ENCODE measurements at regions not wholly inside any gene's neighbourhood (a gene's known extent, or its start where the extent isn't known, plus 50 kb on each side); places are given as distances from the start of the nearest gene placed in this dataset.
"Not testable (repeated sequence)": the region's sequence is repeated elsewhere in the genome, so short reads cannot be mapped to it uniquely, and the experiment has no call there.

- Histone ChIP-seq H3K27me3 (ENCODE audit: control insufficient read depth in 1 of 2, insufficient read depth in 2 of 2, low read length in 2 of 2) (no peaks in the 10 kb centered on the region), H3K36me3 (ENCODE audit: control insufficient read depth in 2 of 2, insufficient read depth in 2 of 2, low read length in 1 of 2) (no peaks in the 10 kb centered on the region), H3K4me1 (ENCODE audit: control insufficient read depth in 2 of 2, insufficient read depth in 2 of 2, low read length in 1 of 2) (no peaks in the 10 kb centered on the region), H3K9me3 (ENCODE audit: control insufficient read depth in 2 of 2, insufficient read depth in 1 of 2, low read depth in 1 of 2, low read length in 1 of 2) (no peaks in the 10 kb centered on the region), H3K27ac (ENCODE audit: low read depth in 2 of 2, low read length in 1 of 2) (no peak overlapping the region), H3K4me3 (ENCODE audit: low read depth in 1 of 2, low read length in 2 of 2) (no peak overlapping the region)
- WGBS, 2 donors: 63 to 70% methylated on average over 2 of the region's 2 CpGs
These were observed 476.9 kb downstream of the SLC6A15 start for GRCh38 chr12:84435682-84436081.

- 80 to 89% methylated on average over 2 of the region's 2 CpGs for WGBS, 2 donors
- H3K9me3 ChIP-seq (ENCODE audit: control insufficient read depth in 2 of 2, insufficient read depth in 1 of 2, low read depth in 1 of 2, low read length in 1 of 2): no peaks in the 10 kb centered on the region
- no peaks in the 10 kb centered on the region for H3K36me3 ChIP-seq (ENCODE audit: control insufficient read depth in 2 of 2, insufficient read depth in 2 of 2, low read length in 1 of 2)
- no peak overlapping the region for H3K27ac ChIP-seq (ENCODE audit: low read depth in 2 of 2, low read length in 1 of 2)
- H3K4me1 ChIP-seq (ENCODE audit: control insufficient read depth in 2 of 2, insufficient read depth in 2 of 2, low read length in 1 of 2): no peaks in the 10 kb centered on the region
- H3K4me3 ChIP-seq (ENCODE audit: low read depth in 1 of 2, low read length in 2 of 2): no peak overlapping the region
- no peaks in the 10 kb centered on the region for H3K27me3 ChIP-seq (ENCODE audit: control insufficient read depth in 1 of 2, insufficient read depth in 2 of 2, low read length in 2 of 2)
These were observed 490.3 kb downstream of the SLC6A15 start for GRCh38 chr12:84422340-84422739.

GRCh38 chr12:84421103-84421502 lies 491.5 kb downstream of the SLC6A15 start:
- no peaks in the 10 kb centered on the region for H3K36me3 ChIP-seq (ENCODE audit: control insufficient read depth in 2 of 2, insufficient read depth in 2 of 2, low read length in 1 of 2)
- H3K9me3 ChIP-seq (ENCODE audit: control insufficient read depth in 2 of 2, insufficient read depth in 1 of 2, low read depth in 1 of 2, low read length in 1 of 2): no peaks in the 10 kb centered on the region
- no peak overlapping the region for H3K4me3 ChIP-seq (ENCODE audit: low read depth in 1 of 2, low read length in 2 of 2)
- no peaks in the 10 kb centered on the region for H3K27me3 ChIP-seq (ENCODE audit: control insufficient read depth in 1 of 2, insufficient read depth in 2 of 2, low read length in 2 of 2)
- no peak overlapping the region for H3K27ac ChIP-seq (ENCODE audit: low read depth in 2 of 2, low read length in 1 of 2)
- no peaks in the 10 kb centered on the region for H3K4me1 ChIP-seq (ENCODE audit: control insufficient read depth in 2 of 2, insufficient read depth in 2 of 2, low read length in 1 of 2)

GRCh38 chr12:84416626-84417025 lies 496.0 kb downstream of the SLC6A15 start:
- H3K27me3 ChIP-seq (ENCODE audit: control insufficient read depth in 1 of 2, insufficient read depth in 2 of 2, low read length in 2 of 2): no peaks in the 10 kb centered on the region
- no peaks in the 10 kb centered on the region for H3K36me3 ChIP-seq (ENCODE audit: control insufficient read depth in 2 of 2, insufficient read depth in 2 of 2, low read length in 1 of 2)
- no peak overlapping the region for H3K4me3 ChIP-seq (ENCODE audit: low read depth in 1 of 2, low read length in 2 of 2)
- no peaks in the 10 kb centered on the region for H3K4me1 ChIP-seq (ENCODE audit: control insufficient read depth in 2 of 2, insufficient read depth in 2 of 2, low read length in 1 of 2)
- 21 to 34% methylated on average over 1 of the region's 1 CpG for WGBS, 2 donors
- H3K9me3 ChIP-seq (ENCODE audit: control insufficient read depth in 2 of 2, insufficient read depth in 1 of 2, low read depth in 1 of 2, low read length in 1 of 2): no peaks in the 10 kb centered on the region
- no peak overlapping the region for H3K27ac ChIP-seq (ENCODE audit: low read depth in 2 of 2, low read length in 1 of 2)

- Histone ChIP-seq H3K4me3 (ENCODE audit: low read depth in 1 of 2, low read length in 2 of 2) (no peak overlapping the region), H3K4me1 (ENCODE audit: control insufficient read depth in 2 of 2, insufficient read depth in 2 of 2, low read length in 1 of 2) (no peaks in the 10 kb centered on the region), H3K27me3 (ENCODE audit: control insufficient read depth in 1 of 2, insufficient read depth in 2 of 2, low read length in 2 of 2) (no peaks in the 10 kb centered on the region), H3K36me3 (ENCODE audit: control insufficient read depth in 2 of 2, insufficient read depth in 2 of 2, low read length in 1 of 2) (no peaks in the 10 kb centered on the region), H3K9me3 (ENCODE audit: control insufficient read depth in 2 of 2, insufficient read depth in 1 of 2, low read depth in 1 of 2, low read length in 1 of 2) (no peaks in the 10 kb centered on the region), H3K27ac (ENCODE audit: low read depth in 2 of 2, low read length in 1 of 2) (no peak overlapping the region)
- WGBS, 2 donors: 76 to 84% methylated on average over 2 of the region's 2 CpGs
These were observed 496.7 kb downstream of the SLC6A15 start for GRCh38 chr12:84415946-84416345.

- Histone ChIP-seq H3K4me3 (ENCODE audit: low read depth in 1 of 2, low read length in 2 of 2) (no peak overlapping the region), H3K4me1 (ENCODE audit: control insufficient read depth in 2 of 2, insufficient read depth in 2 of 2, low read length in 1 of 2) (no peaks in the 10 kb centered on the region), H3K36me3 (ENCODE audit: control insufficient read depth in 2 of 2, insufficient read depth in 2 of 2, low read length in 1 of 2) (no peaks in the 10 kb centered on the region), H3K27me3 (ENCODE audit: control insufficient read depth in 1 of 2, insufficient read depth in 2 of 2, low read length in 2 of 2) (no peaks in the 10 kb centered on the region), H3K27ac (ENCODE audit: low read depth in 2 of 2, low read length in 1 of 2) (no peak overlapping the region), H3K9me3 (ENCODE audit: control insufficient read depth in 2 of 2, insufficient read depth in 1 of 2, low read depth in 1 of 2, low read length in 1 of 2) (no peaks in the 10 kb centered on the region)
- 67 to 79% methylated on average over 2 of the region's 2 CpGs for WGBS, 2 donors
These were observed 498.9 kb downstream of the SLC6A15 start for GRCh38 chr12:84413656-84414055.

GRCh38 chr12:84412226-84412625 lies 500.4 kb downstream of the SLC6A15 start:
- WGBS, 2 donors: 69 to 86% methylated on average over 1 of the region's 1 CpG

GRCh38 chr12:84411031-84411430 lies 501.6 kb downstream of the SLC6A15 start:
- no peaks in the 10 kb centered on the region for H3K27me3 ChIP-seq (ENCODE audit: control insufficient read depth in 1 of 2, insufficient read depth in 2 of 2, low read length in 2 of 2)
- H3K36me3 ChIP-seq (ENCODE audit: control insufficient read depth in 2 of 2, insufficient read depth in 2 of 2, low read length in 1 of 2): no peaks in the 10 kb centered on the region
- no peaks in the 10 kb centered on the region for H3K9me3 ChIP-seq (ENCODE audit: control insufficient read depth in 2 of 2, insufficient read depth in 1 of 2, low read depth in 1 of 2, low read length in 1 of 2)
- no peak overlapping the region for H3K4me3 ChIP-seq (ENCODE audit: low read depth in 1 of 2, low read length in 2 of 2)
- no peak overlapping the region for H3K27ac ChIP-seq (ENCODE audit: low read depth in 2 of 2, low read length in 1 of 2)
- H3K4me1 ChIP-seq (ENCODE audit: control insufficient read depth in 2 of 2, insufficient read depth in 2 of 2, low read length in 1 of 2): no peaks in the 10 kb centered on the region
- 69 to 84% methylated on average over 3 of the region's 3 CpGs for WGBS, 2 donors

More at GRCh38 chr12:84412226-84412625, 500.4 kb downstream of the SLC6A15 start:
- no peaks in the 10 kb centered on the region for H3K27me3 ChIP-seq (ENCODE audit: control insufficient read depth in 1 of 2, insufficient read depth in 2 of 2, low read length in 2 of 2)
- no peaks in the 10 kb centered on the region for H3K9me3 ChIP-seq (ENCODE audit: control insufficient read depth in 2 of 2, insufficient read depth in 1 of 2, low read depth in 1 of 2, low read length in 1 of 2)
- H3K4me1 ChIP-seq (ENCODE audit: control insufficient read depth in 2 of 2, insufficient read depth in 2 of 2, low read length in 1 of 2): no peaks in the 10 kb centered on the region
- no peak overlapping the region for H3K4me3 ChIP-seq (ENCODE audit: low read depth in 1 of 2, low read length in 2 of 2)
- H3K27ac ChIP-seq (ENCODE audit: low read depth in 2 of 2, low read length in 1 of 2): no peak overlapping the region
- H3K36me3 ChIP-seq (ENCODE audit: control insufficient read depth in 2 of 2, insufficient read depth in 2 of 2, low read length in 1 of 2): no peaks in the 10 kb centered on the region

GRCh38 chr12:84408936-84409335 lies 503.7 kb downstream of the SLC6A15 start:
- Histone ChIP-seq H3K27ac (ENCODE audit: low read depth in 2 of 2, low read length in 1 of 2) (no peak overlapping the region), H3K4me3 (ENCODE audit: low read depth in 1 of 2, low read length in 2 of 2) (no peak overlapping the region), H3K27me3 (ENCODE audit: control insufficient read depth in 1 of 2, insufficient read depth in 2 of 2, low read length in 2 of 2) (no peaks in the 10 kb centered on the region), H3K4me1 (ENCODE audit: control insufficient read depth in 2 of 2, insufficient read depth in 2 of 2, low read length in 1 of 2) (no peaks in the 10 kb centered on the region), H3K36me3 (ENCODE audit: control insufficient read depth in 2 of 2, insufficient read depth in 2 of 2, low read length in 1 of 2) (no peaks in the 10 kb centered on the region), H3K9me3 (ENCODE audit: control insufficient read depth in 2 of 2, insufficient read depth in 1 of 2, low read depth in 1 of 2, low read length in 1 of 2) (no peaks in the 10 kb centered on the region)
- 96 to 100% methylated on average over 1 of the region's 1 CpG for WGBS, 2 donors

GRCh38 chr12:84406720-84407119 lies 505.9 kb downstream of the SLC6A15 start:
- not testable (repeated sequence) for H3K36me3 ChIP-seq (ENCODE audit: control insufficient read depth in 2 of 2, insufficient read depth in 2 of 2, low read length in 1 of 2); H3K9me3 ChIP-seq (ENCODE audit: control insufficient read depth in 2 of 2, insufficient read depth in 1 of 2, low read depth in 1 of 2, low read length in 1 of 2); H3K4me1 ChIP-seq (ENCODE audit: control insufficient read depth in 2 of 2, insufficient read depth in 2 of 2, low read length in 1 of 2); H3K27ac ChIP-seq (ENCODE audit: low read depth in 2 of 2, low read length in 1 of 2); H3K27me3 ChIP-seq (ENCODE audit: control insufficient read depth in 1 of 2, insufficient read depth in 2 of 2, low read length in 2 of 2); H3K4me3 ChIP-seq (ENCODE audit: low read depth in 1 of 2, low read length in 2 of 2)
- WGBS, 2 donors: 88 to 93% methylated on average over 1 of the region's 1 CpG

Data from esophagus (tissue), 2 donors.